Mammary epithelial cell (primary cell): ENCODE measurements at regions not wholly inside any gene's neighbourhood (a gene's known extent, or its start where the extent isn't known, plus 50 kb on each side); places are given as distances from the start of the nearest gene placed in this dataset.

Experiments
- EZH2 ChIP-seq: IDR thresholded peaks from 2 replicates; pipeline ENCODE4 v1.6.1; 2012; ENCODE audit warnings: low read length, inconsistent platforms, borderline replicate concordance
- TF ChIP-seq, protein P1 (sequence below), 2 donors: IDR thresholded peaks in 1 of 2; conservative IDR thresholded peaks in 1 of 2; 2 replicates each; pipeline ENCODE4 v1.5.1; 2011 to 2012; ENCODE audit warnings: inconsistent platforms in 2 of 2, low read length in 2 of 2, mild to moderate bottlenecking in 2 of 2, control low read depth in 1 of 2, low read depth in 1 of 2; ENCODE audit not compliant: insufficient read depth in 1 of 2; ENCODE audit errors: extremely low read depth in 1 of 2

DNA sequence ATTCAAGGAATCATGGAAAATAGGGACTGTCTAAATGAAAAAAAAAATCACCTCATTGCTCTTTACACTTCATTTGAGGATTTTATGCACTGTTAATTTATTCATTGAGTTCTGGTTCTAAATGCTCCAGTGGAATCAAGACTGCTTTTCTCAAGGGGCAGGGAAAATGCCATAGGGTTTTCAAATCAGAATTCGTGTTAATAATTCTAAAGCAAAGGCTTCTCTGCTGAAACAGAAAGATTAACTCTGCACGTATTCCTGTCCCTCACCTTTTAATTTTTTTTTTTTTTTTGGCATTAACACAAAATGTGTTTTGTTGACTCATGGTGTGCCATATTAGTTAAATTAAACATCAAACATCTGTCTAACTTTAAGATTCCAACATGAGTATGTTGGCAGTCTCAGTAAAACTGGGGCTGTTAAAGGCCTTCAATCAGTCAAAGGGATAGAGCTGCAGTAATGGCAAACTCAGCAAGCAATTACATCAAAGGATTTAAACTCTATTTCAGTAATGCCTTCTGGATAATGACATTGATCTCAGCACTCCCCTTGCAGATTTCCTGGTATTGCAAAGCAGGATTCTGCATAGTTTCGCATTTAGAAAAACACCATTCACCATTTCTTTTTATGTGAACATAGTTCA, 878.1 kb downstream of the RAPGEF2 start:
- no peak for TF ChIP-seq EZH2
- TF ChIP-seq, protein P1, sequence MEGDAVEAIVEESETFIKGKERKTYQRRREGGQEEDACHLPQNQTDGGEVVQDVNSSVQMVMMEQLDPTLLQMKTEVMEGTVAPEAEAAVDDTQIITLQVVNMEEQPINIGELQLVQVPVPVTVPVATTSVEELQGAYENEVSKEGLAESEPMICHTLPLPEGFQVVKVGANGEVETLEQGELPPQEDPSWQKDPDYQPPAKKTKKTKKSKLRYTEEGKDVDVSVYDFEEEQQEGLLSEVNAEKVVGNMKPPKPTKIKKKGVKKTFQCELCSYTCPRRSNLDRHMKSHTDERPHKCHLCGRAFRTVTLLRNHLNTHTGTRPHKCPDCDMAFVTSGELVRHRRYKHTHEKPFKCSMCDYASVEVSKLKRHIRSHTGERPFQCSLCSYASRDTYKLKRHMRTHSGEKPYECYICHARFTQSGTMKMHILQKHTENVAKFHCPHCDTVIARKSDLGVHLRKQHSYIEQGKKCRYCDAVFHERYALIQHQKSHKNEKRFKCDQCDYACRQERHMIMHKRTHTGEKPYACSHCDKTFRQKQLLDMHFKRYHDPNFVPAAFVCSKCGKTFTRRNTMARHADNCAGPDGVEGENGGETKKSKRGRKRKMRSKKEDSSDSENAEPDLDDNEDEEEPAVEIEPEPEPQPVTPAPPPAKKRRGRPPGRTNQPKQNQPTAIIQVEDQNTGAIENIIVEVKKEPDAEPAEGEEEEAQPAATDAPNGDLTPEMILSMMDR (conservative IDR thresholded peaks at IDR 0.05 in 1 of 2, IDR thresholded peaks at IDR 0.05 in 1 of 2; ENCODE audit: extremely low read depth in 1 of 2, insufficient read depth in 1 of 2, low read depth in 1 of 2, low read length in 2 of 2) = no peak
